ENCODE measurements at regions not wholly inside any gene's neighbourhood (a gene's known extent, or its start where the extent isn't known, plus 50 kb on each side); places are given as distances from the start of the nearest gene placed in this dataset.
"Not testable (repeated sequence)": the region's sequence is repeated elsewhere in the genome, so short reads cannot be mapped to it uniquely, and the experiment has no call there.

DNA sequence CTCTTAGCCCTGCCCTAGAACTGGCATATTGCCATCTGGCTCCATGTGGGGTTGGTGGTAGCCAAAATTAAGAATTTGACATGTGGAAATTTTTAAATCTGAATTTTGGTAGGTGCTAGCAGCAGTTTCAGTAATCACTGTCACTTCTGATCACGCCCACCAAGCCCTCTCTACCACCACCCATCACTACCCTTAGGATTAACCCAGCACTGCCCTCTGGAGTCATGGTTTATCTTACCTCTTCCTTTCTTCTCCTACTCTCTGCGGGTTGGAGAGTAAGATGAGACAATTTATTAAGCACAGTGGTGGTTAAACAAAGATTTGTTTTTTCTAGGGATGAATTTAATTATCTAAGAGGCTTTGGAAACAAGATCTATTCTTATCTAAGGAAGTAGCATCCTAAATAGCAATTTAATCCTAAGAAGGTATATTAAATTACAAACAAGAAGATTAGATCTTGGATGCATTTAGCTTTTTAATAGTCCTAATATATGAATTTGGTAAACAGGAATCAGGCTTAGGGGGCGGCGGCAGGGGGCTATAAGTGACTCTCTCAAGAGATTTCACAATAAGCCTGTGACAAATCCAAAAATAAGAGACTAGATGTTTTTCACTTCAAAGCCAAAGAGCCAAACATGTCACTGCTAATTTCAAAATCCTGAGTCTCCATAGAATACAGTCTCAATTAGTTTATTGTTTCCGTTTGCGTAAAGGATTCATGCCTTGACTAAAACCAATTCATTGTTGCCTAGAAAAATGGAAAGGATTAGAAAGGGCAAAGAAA is 498.4 kb upstream of the UBE2E2 start:
- Mint-ChIP-seq H3K36me3 (ENCODE audit: unreplicated experiment) (no peaks in the 10 kb centered on the region), H3K4me1 (ENCODE audit: unreplicated experiment) (no peaks in the 10 kb centered on the region), H3K27me3 (ENCODE audit: unreplicated experiment) (peaks cover 6% of the 10 kb centered on the region), H3K4me3 (ENCODE audit: unreplicated experiment) (no peak overlapping the region), H3K9me3 (ENCODE audit: unreplicated experiment) (peaks cover 8% of the 10 kb centered on the region), H3K27ac (ENCODE audit: unreplicated experiment) (no peak overlapping the region)
- TF ChIP-seq, protein P1, sequence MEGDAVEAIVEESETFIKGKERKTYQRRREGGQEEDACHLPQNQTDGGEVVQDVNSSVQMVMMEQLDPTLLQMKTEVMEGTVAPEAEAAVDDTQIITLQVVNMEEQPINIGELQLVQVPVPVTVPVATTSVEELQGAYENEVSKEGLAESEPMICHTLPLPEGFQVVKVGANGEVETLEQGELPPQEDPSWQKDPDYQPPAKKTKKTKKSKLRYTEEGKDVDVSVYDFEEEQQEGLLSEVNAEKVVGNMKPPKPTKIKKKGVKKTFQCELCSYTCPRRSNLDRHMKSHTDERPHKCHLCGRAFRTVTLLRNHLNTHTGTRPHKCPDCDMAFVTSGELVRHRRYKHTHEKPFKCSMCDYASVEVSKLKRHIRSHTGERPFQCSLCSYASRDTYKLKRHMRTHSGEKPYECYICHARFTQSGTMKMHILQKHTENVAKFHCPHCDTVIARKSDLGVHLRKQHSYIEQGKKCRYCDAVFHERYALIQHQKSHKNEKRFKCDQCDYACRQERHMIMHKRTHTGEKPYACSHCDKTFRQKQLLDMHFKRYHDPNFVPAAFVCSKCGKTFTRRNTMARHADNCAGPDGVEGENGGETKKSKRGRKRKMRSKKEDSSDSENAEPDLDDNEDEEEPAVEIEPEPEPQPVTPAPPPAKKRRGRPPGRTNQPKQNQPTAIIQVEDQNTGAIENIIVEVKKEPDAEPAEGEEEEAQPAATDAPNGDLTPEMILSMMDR (IDR thresholded peaks at IDR 0.05): no peak
- DNase-seq (ENCODE audit: extremely low spot score, unreplicated experiment): no peak

DNA sequence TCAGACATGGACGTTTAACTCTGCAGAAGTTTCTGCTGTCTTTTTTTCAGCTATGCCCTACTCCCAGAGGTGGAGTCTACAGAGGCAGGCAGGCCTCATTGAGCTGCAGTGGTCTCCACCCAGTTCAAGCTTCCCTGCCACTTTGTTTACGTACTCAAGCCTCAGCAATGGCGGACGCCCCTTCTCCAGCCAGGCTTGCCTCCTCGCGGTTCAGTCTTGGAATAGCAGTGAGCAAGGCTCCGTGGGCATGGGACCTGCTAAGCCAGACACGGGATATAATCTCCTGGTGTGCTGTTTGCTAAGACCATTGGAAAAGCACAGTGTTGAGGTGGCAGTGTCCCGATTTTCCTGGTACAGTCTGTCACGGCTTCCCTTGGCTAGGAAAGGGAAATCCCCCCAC is 496.2 kb upstream of the UBE2E2 start:
- H3K4me1 Mint-ChIP-seq (ENCODE audit: unreplicated experiment); DNase-seq (ENCODE audit: extremely low spot score, unreplicated experiment); H3K27me3 Mint-ChIP-seq (ENCODE audit: unreplicated experiment); H3K4me3 Mint-ChIP-seq (ENCODE audit: unreplicated experiment); H3K9me3 Mint-ChIP-seq (ENCODE audit: unreplicated experiment); H3K27ac Mint-ChIP-seq (ENCODE audit: unreplicated experiment); H3K36me3 Mint-ChIP-seq (ENCODE audit: unreplicated experiment): not testable (repeated sequence)

- Mint-ChIP-seq H3K4me3 (ENCODE audit: unreplicated experiment) (no peak overlapping the region), H3K9me3 (ENCODE audit: unreplicated experiment) (peaks cover 9% of the 10 kb centered on the region), H3K27ac (ENCODE audit: unreplicated experiment) (no peak overlapping the region), H3K4me1 (ENCODE audit: unreplicated experiment) (no peaks in the 10 kb centered on the region), H3K36me3 (ENCODE audit: unreplicated experiment) (no peaks in the 10 kb centered on the region), H3K27me3 (ENCODE audit: unreplicated experiment) (no peaks in the 10 kb centered on the region)
- TF ChIP-seq, protein P1 (IDR thresholded peaks at IDR 0.05): no peak
- DNase-seq (ENCODE audit: extremely low spot score, unreplicated experiment): no peak
Measured at GRCh38 chr3:22713936-22714335, 489.2 kb upstream of the UBE2E2 start.

DNA sequence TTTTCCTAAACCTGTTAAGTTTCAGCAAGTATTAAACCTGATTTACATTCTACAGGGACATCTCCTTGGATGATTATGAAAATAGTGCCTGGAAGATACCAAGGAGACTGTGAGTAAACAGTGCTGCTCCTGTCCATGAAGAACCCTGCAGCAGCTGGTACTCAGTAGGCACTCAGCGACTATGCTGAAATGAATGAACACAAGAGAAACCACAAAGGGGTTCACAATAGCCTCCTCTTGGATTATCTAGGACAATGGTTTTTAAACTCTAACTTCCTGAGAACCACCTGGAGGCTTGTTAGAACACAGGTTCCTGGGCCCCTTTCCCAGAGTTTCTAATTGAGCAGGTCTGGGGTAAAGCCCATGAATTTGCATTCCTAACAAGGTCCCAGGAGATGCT is 488.4 kb upstream of the UBE2E2 start:
- Mint-ChIP-seq H3K4me1 (ENCODE audit: unreplicated experiment) (no peaks in the 10 kb centered on the region), H3K27ac (ENCODE audit: unreplicated experiment) (no peak overlapping the region), H3K9me3 (ENCODE audit: unreplicated experiment) (peaks cover 6% of the 10 kb centered on the region), H3K27me3 (ENCODE audit: unreplicated experiment) (no peaks in the 10 kb centered on the region), H3K4me3 (ENCODE audit: unreplicated experiment) (no peak overlapping the region), H3K36me3 (ENCODE audit: unreplicated experiment) (no peaks in the 10 kb centered on the region)
- TF ChIP-seq, protein P1 (IDR thresholded peaks at IDR 0.05): no peak
- DNase-seq (ENCODE audit: extremely low spot score, unreplicated experiment): no peak

GRCh38 chr3:22720596-22720995 is 482.5 kb upstream of the UBE2E2 start:
- no peak for DNase-seq (ENCODE audit: extremely low spot score, unreplicated experiment)
- Mint-ChIP-seq H3K4me3 (ENCODE audit: unreplicated experiment) (no peak overlapping the region), H3K27ac (ENCODE audit: unreplicated experiment) (no peak overlapping the region), H3K4me1 (ENCODE audit: unreplicated experiment) (no peaks in the 10 kb centered on the region), H3K27me3 (ENCODE audit: unreplicated experiment) (peaks cover 5% of the 10 kb centered on the region), H3K9me3 (ENCODE audit: unreplicated experiment) (peaks cover 5% of the 10 kb centered on the region), H3K36me3 (ENCODE audit: unreplicated experiment) (no peaks in the 10 kb centered on the region)
- TF ChIP-seq, protein P1 (IDR thresholded peaks at IDR 0.05): no peak
